ENCODE measurements at regions not wholly inside any gene's neighbourhood (a gene's known extent, or its start where the extent isn't known, plus 50 kb on each side); places are given as distances from the start of the nearest gene placed in this dataset.

- no peak for DNase-seq (ENCODE audit: low read depth)
Observed at GRCh38 chr7:120164-120991, 72.0 kb upstream of the FAM20C start.

GRCh38 chr7:121002-121785 is 71.2 kb upstream of the FAM20C start:
- no peak for DNase-seq (ENCODE audit: low read depth)

- no peak for DNase-seq (ENCODE audit: low read depth)
Observed at GRCh38 chr7:123237-123636, 69.1 kb upstream of the FAM20C start.

- no peak for DNase-seq (ENCODE audit: low read depth)
Observed at GRCh38 chr7:124130-124949, 68.0 kb upstream of the FAM20C start.

- no peak for DNase-seq (ENCODE audit: low read depth)
Observed at GRCh38 chr7:125061-125475, 67.3 kb upstream of the FAM20C start.

- no peak for DNase-seq (ENCODE audit: low read depth)
Observed at GRCh38 chr7:125661-126060, 66.7 kb upstream of the FAM20C start.

- DNase-seq (ENCODE audit: low read depth), result no peak
Observed at GRCh38 chr7:126368-126767, 66.0 kb upstream of the FAM20C start.

GRCh38 chr7:127064-127598 is 65.2 kb upstream of the FAM20C start:
- no peak for DNase-seq (ENCODE audit: low read depth)

- DNase-seq (ENCODE audit: low read depth), result no peak
Observed at GRCh38 chr7:128171-129080, 63.9 kb upstream of the FAM20C start.

GRCh38 chr7:129366-130221 is 62.8 kb upstream of the FAM20C start:
- peak; percentile 62 for DNase-seq (ENCODE audit: low read depth)

GRCh38 chr7:130222-130572 is 62.2 kb upstream of the FAM20C start:
- DNase-seq (ENCODE audit: low read depth), result no peak

GRCh38 chr7:130875-131780 is 61.2 kb upstream of the FAM20C start:
- DNase-seq (ENCODE audit: low read depth), result no peak

GRCh38 chr7:131781-132482 is 60.4 kb upstream of the FAM20C start:
- DNase-seq (ENCODE audit: low read depth), result no peak

GRCh38 chr7:132899-133298 is 59.5 kb upstream of the FAM20C start:
- no peak for DNase-seq (ENCODE audit: low read depth)

- DNase-seq (ENCODE audit: low read depth), result no peak
Observed at GRCh38 chr7:133470-133869, 58.9 kb upstream of the FAM20C start.

- no peak for DNase-seq (ENCODE audit: low read depth)
Observed at GRCh38 chr7:134029-134428, 58.3 kb upstream of the FAM20C start.

GRCh38 chr7:134561-135256 is 57.7 kb upstream of the FAM20C start:
- DNase-seq (ENCODE audit: low read depth), result no peak

GRCh38 chr7:135257-135653 is 57.1 kb upstream of the FAM20C start:
- DNase-seq (ENCODE audit: low read depth), result no peak

Measured in GM04504 (cell line).